ENCODE measurements at regions not wholly inside any gene's neighbourhood (a gene's known extent, or its start where the extent isn't known, plus 50 kb on each side); places are given as distances from the start of the nearest gene placed in this dataset.
"Not testable (repeated sequence)": the region's sequence is repeated elsewhere in the genome, so short reads cannot be mapped to it uniquely, and the experiment has no call there.

DNA sequence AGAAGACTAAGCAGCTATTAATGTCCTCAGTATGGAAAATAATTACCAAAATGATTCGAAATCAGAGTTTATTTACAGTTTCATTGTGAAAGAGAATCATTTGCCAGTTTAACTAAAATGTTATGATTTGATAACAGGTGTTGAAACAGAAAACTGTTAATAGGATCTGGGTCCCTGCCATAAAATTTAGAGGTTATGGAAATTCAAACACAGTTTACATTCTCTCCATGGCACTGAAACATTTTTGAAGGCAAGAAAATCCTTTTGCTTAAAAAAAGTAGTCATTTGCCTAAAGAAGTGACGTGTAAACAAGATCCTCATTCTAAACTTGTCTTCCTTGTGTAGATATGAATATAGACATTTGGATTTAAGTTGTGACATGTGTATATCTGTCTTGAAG lies 743.8 kb downstream of the SLC4A3 start:
- TF ChIP-seq, protein P1, sequence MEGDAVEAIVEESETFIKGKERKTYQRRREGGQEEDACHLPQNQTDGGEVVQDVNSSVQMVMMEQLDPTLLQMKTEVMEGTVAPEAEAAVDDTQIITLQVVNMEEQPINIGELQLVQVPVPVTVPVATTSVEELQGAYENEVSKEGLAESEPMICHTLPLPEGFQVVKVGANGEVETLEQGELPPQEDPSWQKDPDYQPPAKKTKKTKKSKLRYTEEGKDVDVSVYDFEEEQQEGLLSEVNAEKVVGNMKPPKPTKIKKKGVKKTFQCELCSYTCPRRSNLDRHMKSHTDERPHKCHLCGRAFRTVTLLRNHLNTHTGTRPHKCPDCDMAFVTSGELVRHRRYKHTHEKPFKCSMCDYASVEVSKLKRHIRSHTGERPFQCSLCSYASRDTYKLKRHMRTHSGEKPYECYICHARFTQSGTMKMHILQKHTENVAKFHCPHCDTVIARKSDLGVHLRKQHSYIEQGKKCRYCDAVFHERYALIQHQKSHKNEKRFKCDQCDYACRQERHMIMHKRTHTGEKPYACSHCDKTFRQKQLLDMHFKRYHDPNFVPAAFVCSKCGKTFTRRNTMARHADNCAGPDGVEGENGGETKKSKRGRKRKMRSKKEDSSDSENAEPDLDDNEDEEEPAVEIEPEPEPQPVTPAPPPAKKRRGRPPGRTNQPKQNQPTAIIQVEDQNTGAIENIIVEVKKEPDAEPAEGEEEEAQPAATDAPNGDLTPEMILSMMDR (conservative IDR thresholded peaks at IDR 0.05; ENCODE audit: low read length): no peak
- H3K4me3 ChIP-seq (ENCODE audit: low read length): no peak overlapping the region
- DNase-seq (ENCODE audit: low read depth): no peak

GRCh38 chr2:220373878-220374277 lies 746.4 kb downstream of the SLC4A3 start:
- TF ChIP-seq, protein P1 (conservative IDR thresholded peaks at IDR 0.05; ENCODE audit: low read length): no peak
- no peak overlapping the region for H3K4me3 ChIP-seq (ENCODE audit: low read length)
- peak; percentile 41 for DNase-seq (ENCODE audit: low read depth)

GRCh38 chr2:220374282-220374681 lies 746.9 kb downstream of the SLC4A3 start:
- no peak overlapping the region for H3K4me3 ChIP-seq (ENCODE audit: low read length)
- DNase-seq (ENCODE audit: low read depth): no peak
- TF ChIP-seq, protein P1 (conservative IDR thresholded peaks at IDR 0.05; ENCODE audit: low read length): no peak

GRCh38 chr2:220377482-220378155 lies 750.2 kb downstream of the SLC4A3 start:
- TF ChIP-seq, protein P1 (conservative IDR thresholded peaks at IDR 0.05; ENCODE audit: low read length): no peak
- no peak overlapping the region for H3K4me3 ChIP-seq (ENCODE audit: low read length)
- DNase-seq (ENCODE audit: low read depth): no peak

GRCh38 chr2:220387758-220388157 lies 760.3 kb downstream of the SLC4A3 start:
- H3K4me3 ChIP-seq (ENCODE audit: low read length); DNase-seq (ENCODE audit: low read depth): not testable (repeated sequence)

- TF ChIP-seq, protein P1 (conservative IDR thresholded peaks at IDR 0.05; ENCODE audit: low read length): no peak
- no peak overlapping the region for H3K4me3 ChIP-seq (ENCODE audit: low read length)
- DNase-seq (ENCODE audit: low read depth): no peak
Observed at GRCh38 chr2:220393711-220394110, 766.3 kb downstream of the SLC4A3 start.

GRCh38 chr2:220394433-220394832 lies 767.0 kb downstream of the SLC4A3 start:
- no peak overlapping the region for H3K4me3 ChIP-seq (ENCODE audit: low read length)
- TF ChIP-seq, protein P1 (conservative IDR thresholded peaks at IDR 0.05; ENCODE audit: low read length): no peak
- DNase-seq (ENCODE audit: low read depth): peak; percentile 14

All from AG10803 (cell line).